OCI-LY1 (cell line): ENCODE measurements at regions not wholly inside any gene's neighbourhood (a gene's known extent, or its start where the extent isn't known, plus 50 kb on each side); places are given as distances from the start of the nearest gene placed in this dataset.

Experiments
- H2AFZ ChIP-seq: fragments of 200-600 bp; sonication (generic), shearing (Covaris generic); 2 replicates; pipeline ENCODE4 v1.6.0; 2014; ENCODE audit warnings: antibody characterized with exemption, mild to moderate bottlenecking, low read length
- H3F3A ChIP-seq: fragments of 200-600 bp; sonication (generic), shearing (Covaris generic); 2 replicates; pipeline ENCODE4 v1.6.0; 2014; ENCODE audit warnings: mild to moderate bottlenecking, antibody characterized with exemption, low read length, moderate library complexity; ENCODE audit not compliant: insufficient read depth
- H3K27ac ChIP-seq: fragments of 200-600 bp; sonication (generic); 2 replicates; pipeline ENCODE4 v1.5.1; 2014; ENCODE audit warnings: low read length, mixed run types, mild to moderate bottlenecking, low read depth; ENCODE audit not compliant: poor library complexity, severe bottlenecking
- H3K27me3 ChIP-seq: fragments of 200-600 bp; sonication (generic); 2 replicates; pipeline ENCODE4 v1.6.0; 2014; ENCODE audit warnings: antibody characterized with exemption, mild to moderate bottlenecking, low read length, moderate library complexity; ENCODE audit not compliant: insufficient read depth
- H3K36me3 ChIP-seq: fragments of 200-600 bp; sonication (generic); 2 replicates; pipeline ENCODE4 v1.6.1; 2014; ENCODE audit warnings: mild to moderate bottlenecking, antibody characterized with exemption, low read length, moderate library complexity, mixed read lengths; ENCODE audit not compliant: insufficient read depth
- H3K4me1 ChIP-seq: fragments of 200-600 bp; sonication (generic); 2 replicates; pipeline ENCODE4 v1.5.1; 2014; ENCODE audit warnings: mild to moderate bottlenecking, low read length, moderate library complexity; ENCODE audit not compliant: insufficient read depth, severe bottlenecking
- H3K4me2 ChIP-seq: fragments of 200-600 bp; sonication (generic), shearing (Covaris generic); 2 replicates; pipeline ENCODE4 v1.6.1; 2014; ENCODE audit warnings: low read length
- H3K4me3 ChIP-seq: fragments of 200-600 bp; sonication (generic); 2 replicates; pipeline ENCODE4 v1.5.1; 2014; ENCODE audit warnings: low read length, low read depth, mild to moderate bottlenecking, mixed read lengths; ENCODE audit not compliant: poor library complexity, severe bottlenecking
- H3K79me2 ChIP-seq: fragments of 200-600 bp; shearing (Covaris generic); 2 replicates; pipeline ENCODE4 v1.6.1; 2016; ENCODE audit warnings: mixed run types, low read length, mixed read lengths; ENCODE audit not compliant: insufficient read depth
- H3K9ac ChIP-seq: fragments of 200-600 bp; sonication (generic), shearing (Covaris generic); 2 replicates; pipeline ENCODE4 v1.6.1; 2014; ENCODE audit warnings: mild to moderate bottlenecking, low read length, mixed read lengths
- H3K9me2 ChIP-seq: fragments of 200-600 bp; sonication (generic), shearing (Covaris generic); 2 replicates; pipeline ENCODE4 v1.6.1; 2014; ENCODE audit warnings: low read depth, mild to moderate bottlenecking, low read length, mixed read lengths
- H3K9me3 ChIP-seq: fragments of 200-600 bp; shearing (Covaris generic); 2 replicates; pipeline ENCODE4 v1.6.1; 2014; ENCODE audit warnings: low read length, mixed read lengths
- H4K20me1 ChIP-seq: fragments of 200-600 bp; sonication (generic), shearing (Covaris generic); 2 replicates; pipeline ENCODE4 v1.6.0; 2016; ENCODE audit warnings: mild to moderate bottlenecking, low read length; ENCODE audit not compliant: insufficient read depth
- CTCF ChIP-seq: fragments of 200-600 bp; sonication (generic), shearing (Covaris generic); IDR thresholded peaks from 2 replicates; pipeline ENCODE4 v1.5.1; 2017; ENCODE audit warnings: mild to moderate bottlenecking, antibody characterized with exemption, low read length, moderate library complexity, mixed read lengths
- EZH2 ChIP-seq: fragments of 200-600 bp; sonication (generic), shearing (Covaris generic); IDR thresholded peaks from 2 replicates; pipeline ENCODE4 v1.8.0; 2017; ENCODE audit warnings: borderline replicate concordance, mixed run types, mild to moderate bottlenecking, antibody characterized with exemption, low read length, moderate library complexity, mixed read lengths

GRCh38 chr10:105864854-105865253 is 1223.8 kb downstream of the SORCS3 start:
- Histone ChIP-seq H3K36me3 (no peaks in the 10 kb centered on the region), H3K4me2 (no peak overlapping the region), H3K9me2 (no peaks in the 10 kb centered on the region), H3K27me3 (no peaks in the 10 kb centered on the region), H3K79me2 (no peaks in the 10 kb centered on the region), H4K20me1 (no peaks in the 10 kb centered on the region), H3K4me1 (no peaks in the 10 kb centered on the region), H3K9ac (no peak overlapping the region), H3K4me3 (no peak overlapping the region), H2AFZ (no peak overlapping the region), H3K27ac (no peak overlapping the region), H3K9me3 (no peaks in the 10 kb centered on the region), H3F3A (no peaks in the 10 kb centered on the region)
- no peak for TF ChIP-seq EZH2
- TF ChIP-seq CTCF = no peak

- H3K9me3 ChIP-seq = no peaks in the 10 kb centered on the region
- no peak overlapping the region for H2AFZ ChIP-seq
- no peaks in the 10 kb centered on the region for H3K9me2 ChIP-seq
- H3K4me2 ChIP-seq = no peak overlapping the region
- no peak overlapping the region for H3K27ac ChIP-seq
- no peaks in the 10 kb centered on the region for H3K79me2 ChIP-seq
- no peaks in the 10 kb centered on the region for H3K36me3 ChIP-seq
- no peaks in the 10 kb centered on the region for H3K4me1 ChIP-seq
- H4K20me1 ChIP-seq = no peaks in the 10 kb centered on the region
- no peak overlapping the region for H3K9ac ChIP-seq
- H3F3A ChIP-seq = no peaks in the 10 kb centered on the region
- TF ChIP-seq EZH2 = no peak
- no peak for TF ChIP-seq CTCF
- no peaks in the 10 kb centered on the region for H3K27me3 ChIP-seq
- no peak overlapping the region for H3K4me3 ChIP-seq
Measured at GRCh38 chr10:105857268-105858264, 1216.5 kb downstream of the SORCS3 start.

GRCh38 chr10:105855791-105856190 is 1214.7 kb downstream of the SORCS3 start:
- H3K79me2 ChIP-seq = no peaks in the 10 kb centered on the region
- no peaks in the 10 kb centered on the region for H3K36me3 ChIP-seq
- H3K4me3 ChIP-seq = no peak overlapping the region
- no peaks in the 10 kb centered on the region for H3F3A ChIP-seq
- no peaks in the 10 kb centered on the region for H4K20me1 ChIP-seq
- H3K27ac ChIP-seq = no peak overlapping the region
- H3K27me3 ChIP-seq = no peaks in the 10 kb centered on the region
- H3K4me1 ChIP-seq = no peaks in the 10 kb centered on the region
- H2AFZ ChIP-seq = no peak overlapping the region
- TF ChIP-seq EZH2 = no peak
- no peak for TF ChIP-seq CTCF
- no peak overlapping the region for H3K9ac ChIP-seq
- H3K4me2 ChIP-seq = no peak overlapping the region
- H3K9me2 ChIP-seq = no peaks in the 10 kb centered on the region
- H3K9me3 ChIP-seq = no peaks in the 10 kb centered on the region
